Liver (tissue), 3 donors: ENCODE measurements at regions not wholly inside any gene's neighbourhood (a gene's known extent, or its start where the extent isn't known, plus 50 kb on each side); places are given as distances from the start of the nearest gene placed in this dataset.

Experiments
- CTCF ChIP-seq: fragments of 150-350 bp; IDR thresholded peaks from 2 replicates; pipeline ENCODE4 v1.5.1; 2017; ENCODE audit warnings: improper control_type of control experiment, low read depth, low read length; ENCODE audit not compliant: missing input control
- GABPA ChIP-seq, 2 donors: IDR thresholded peaks in 1 of 2; conservative IDR thresholded peaks in 1 of 2; 2 replicates each; pipeline ENCODE4 v1.6.1; 2016; ENCODE audit warnings: antibody characterized with exemption in 2 of 2, mild to moderate bottlenecking in 1 of 2, moderate library complexity in 1 of 2
- JUND ChIP-seq, 2 donors: IDR thresholded peaks; 2 replicates each; pipeline ENCODE4 v1.6.1; 2016; ENCODE audit warnings: antibody characterized with exemption in 2 of 2
- RAD21 ChIP-seq, 2 donors: IDR thresholded peaks; 2 replicates each; pipeline ENCODE4 v1.6.1; 2016; ENCODE audit warnings: antibody characterized with exemption in 2 of 2, mild to moderate bottlenecking in 2 of 2
- TF ChIP-seq, protein P1 (sequence below): IDR thresholded peaks from 2 replicates; pipeline ENCODE4 v1.6.1; 2016; ENCODE audit warnings: antibody characterized with exemption, mild to moderate bottlenecking
- donor health status: healthy.
- donor health status: healthy.

DNA sequence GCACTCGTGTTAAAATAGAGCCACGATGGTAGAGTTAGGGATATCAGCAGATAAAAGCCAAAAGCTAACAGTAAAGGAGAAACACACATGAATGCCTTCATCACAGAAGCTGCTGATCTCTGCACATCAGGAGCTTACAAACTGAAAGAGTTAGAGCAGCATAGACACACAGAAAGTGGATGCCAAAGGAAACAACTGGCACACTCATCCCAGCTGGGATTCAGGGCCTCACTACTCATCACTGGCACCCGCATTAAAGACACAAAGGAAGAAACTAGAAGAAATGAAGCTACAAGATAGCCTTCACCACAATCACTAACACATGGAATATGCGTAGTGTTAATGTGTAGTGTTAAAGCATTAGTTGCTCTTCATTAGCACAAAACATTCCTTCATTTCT, 156.4 kb upstream of the TBL1X start:
- no peak for TF ChIP-seq GABPA (IDR thresholded peaks at IDR 0.05 in 1 of 2, conservative IDR thresholded peaks at IDR 0.05 in 1 of 2)
- TF ChIP-seq CTCF: no peak
- TF ChIP-seq, protein P1, sequence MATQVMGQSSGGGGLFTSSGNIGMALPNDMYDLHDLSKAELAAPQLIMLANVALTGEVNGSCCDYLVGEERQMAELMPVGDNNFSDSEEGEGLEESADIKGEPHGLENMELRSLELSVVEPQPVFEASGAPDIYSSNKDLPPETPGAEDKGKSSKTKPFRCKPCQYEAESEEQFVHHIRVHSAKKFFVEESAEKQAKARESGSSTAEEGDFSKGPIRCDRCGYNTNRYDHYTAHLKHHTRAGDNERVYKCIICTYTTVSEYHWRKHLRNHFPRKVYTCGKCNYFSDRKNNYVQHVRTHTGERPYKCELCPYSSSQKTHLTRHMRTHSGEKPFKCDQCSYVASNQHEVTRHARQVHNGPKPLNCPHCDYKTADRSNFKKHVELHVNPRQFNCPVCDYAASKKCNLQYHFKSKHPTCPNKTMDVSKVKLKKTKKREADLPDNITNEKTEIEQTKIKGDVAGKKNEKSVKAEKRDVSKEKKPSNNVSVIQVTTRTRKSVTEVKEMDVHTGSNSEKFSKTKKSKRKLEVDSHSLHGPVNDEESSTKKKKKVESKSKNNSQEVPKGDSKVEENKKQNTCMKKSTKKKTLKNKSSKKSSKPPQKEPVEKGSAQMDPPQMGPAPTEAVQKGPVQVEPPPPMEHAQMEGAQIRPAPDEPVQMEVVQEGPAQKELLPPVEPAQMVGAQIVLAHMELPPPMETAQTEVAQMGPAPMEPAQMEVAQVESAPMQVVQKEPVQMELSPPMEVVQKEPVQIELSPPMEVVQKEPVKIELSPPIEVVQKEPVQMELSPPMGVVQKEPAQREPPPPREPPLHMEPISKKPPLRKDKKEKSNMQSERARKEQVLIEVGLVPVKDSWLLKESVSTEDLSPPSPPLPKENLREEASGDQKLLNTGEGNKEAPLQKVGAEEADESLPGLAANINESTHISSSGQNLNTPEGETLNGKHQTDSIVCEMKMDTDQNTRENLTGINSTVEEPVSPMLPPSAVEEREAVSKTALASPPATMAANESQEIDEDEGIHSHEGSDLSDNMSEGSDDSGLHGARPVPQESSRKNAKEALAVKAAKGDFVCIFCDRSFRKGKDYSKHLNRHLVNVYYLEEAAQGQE: no peak
- TF ChIP-seq JUND (IDR thresholded peaks at IDR 0.05): no peak
- no peak for TF ChIP-seq RAD21 (IDR thresholded peaks at IDR 0.05)
